Suprapubic skin (tissue), 4 donors: ENCODE measurements at regions not wholly inside any gene's neighbourhood (a gene's known extent, or its start where the extent isn't known, plus 50 kb on each side); places are given as distances from the start of the nearest gene placed in this dataset.

Experiments used
- DNase-seq, 2 donors: peaks; one replicate each; pipeline ENCODE4 v3.0.0-alpha.2; 2019; ENCODE audit warnings: low spot score in 2 of 2
- H3K27ac ChIP-seq: fragments of 200-600 bp; sonication (generic); one replicate; pipeline ENCODE4 v1.5.1; 2019
- H3K27me3 ChIP-seq: fragments of 200-600 bp; sonication (generic); one replicate; pipeline ENCODE4 v1.5.1; 2019
- H3K36me3 ChIP-seq: fragments of 200-600 bp; sonication (generic); one replicate; pipeline ENCODE4 v1.5.1; 2019
- H3K4me1 ChIP-seq: fragments of 200-600 bp; sonication (generic); one replicate; pipeline ENCODE4 v1.5.1; 2019
- H3K4me3 ChIP-seq: fragments of 200-600 bp; sonication (generic); one replicate; pipeline ENCODE4 v1.5.1; 2019; ENCODE audit warnings: mild to moderate bottlenecking
- H3K9me3 ChIP-seq: fragments of 200-600 bp; sonication (generic); one replicate; pipeline ENCODE4 v1.5.1; 2019
- EP300 ChIP-seq: sonication (generic); formaldehyde crosslinking; IDR thresholded peaks from one replicate; pipeline ENCODE4 v1.6.1; 2017; ENCODE audit warnings: antibody characterized with exemption
- POLR2A ChIP-seq, 2 donors: fragments of 450-650 bp; IDR thresholded peaks; one replicate each; pipeline ENCODE4 v1.6.1; 2017; ENCODE audit warnings: antibody characterized with exemption in 2 of 2, mild to moderate bottlenecking in 2 of 2, moderate library complexity in 2 of 2
- POLR2AphosphoS5 ChIP-seq, 3 donors: sonication (generic); formaldehyde crosslinking; IDR thresholded peaks; one replicate each; pipeline ENCODE4 v1.6.1; 2017; ENCODE audit warnings: antibody characterized with exemption in 3 of 3
- WGBS: methylation state at CpG from one replicate; pipeline ENCODE4 v1.1.5; 2018; 5-methylcytosine and 5-hydroxymethylcytosine counted together
- TF ChIP-seq, protein P1 (sequence below), 2 donors: fragments of 200-600 bp in 1 of 2; fragments of 450-650 bp in 1 of 2; sonication (generic) in 1 of 2; IDR thresholded peaks; one replicate each; pipeline ENCODE4 v1.5.1; 2016 to 2019; ENCODE audit warnings: antibody characterized with exemption in 2 of 2, mild to moderate bottlenecking in 1 of 2, moderate library complexity in 1 of 2

DNA sequence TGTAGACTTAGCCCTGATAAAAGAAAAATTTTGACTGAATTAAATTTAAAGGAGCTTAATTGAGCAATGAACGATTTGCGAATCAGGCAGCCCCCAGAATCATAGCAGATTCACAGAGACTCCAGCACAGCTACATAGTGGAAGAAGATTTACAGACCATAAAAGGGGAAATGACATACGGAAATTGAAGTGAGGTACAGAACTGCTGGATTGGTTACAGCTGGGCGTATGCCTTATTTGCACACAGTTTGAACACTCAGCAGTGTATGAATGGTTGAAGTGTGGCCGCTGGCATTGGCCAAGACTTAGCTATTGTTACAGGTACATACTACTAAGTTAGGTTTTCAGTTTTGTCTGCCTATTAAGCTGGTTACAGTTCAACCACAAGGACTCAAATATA is 433.5 kb upstream of the CELF2 start:
- DNase-seq = no peak
- no peak overlapping the region for H3K4me3 ChIP-seq
- no peaks in the 10 kb centered on the region for H3K9me3 ChIP-seq
- H3K27ac ChIP-seq = no peak overlapping the region
- no peaks in the 10 kb centered on the region for H3K36me3 ChIP-seq
- TF ChIP-seq, protein P1, sequence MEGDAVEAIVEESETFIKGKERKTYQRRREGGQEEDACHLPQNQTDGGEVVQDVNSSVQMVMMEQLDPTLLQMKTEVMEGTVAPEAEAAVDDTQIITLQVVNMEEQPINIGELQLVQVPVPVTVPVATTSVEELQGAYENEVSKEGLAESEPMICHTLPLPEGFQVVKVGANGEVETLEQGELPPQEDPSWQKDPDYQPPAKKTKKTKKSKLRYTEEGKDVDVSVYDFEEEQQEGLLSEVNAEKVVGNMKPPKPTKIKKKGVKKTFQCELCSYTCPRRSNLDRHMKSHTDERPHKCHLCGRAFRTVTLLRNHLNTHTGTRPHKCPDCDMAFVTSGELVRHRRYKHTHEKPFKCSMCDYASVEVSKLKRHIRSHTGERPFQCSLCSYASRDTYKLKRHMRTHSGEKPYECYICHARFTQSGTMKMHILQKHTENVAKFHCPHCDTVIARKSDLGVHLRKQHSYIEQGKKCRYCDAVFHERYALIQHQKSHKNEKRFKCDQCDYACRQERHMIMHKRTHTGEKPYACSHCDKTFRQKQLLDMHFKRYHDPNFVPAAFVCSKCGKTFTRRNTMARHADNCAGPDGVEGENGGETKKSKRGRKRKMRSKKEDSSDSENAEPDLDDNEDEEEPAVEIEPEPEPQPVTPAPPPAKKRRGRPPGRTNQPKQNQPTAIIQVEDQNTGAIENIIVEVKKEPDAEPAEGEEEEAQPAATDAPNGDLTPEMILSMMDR (IDR thresholded peaks at IDR 0.05) = no peak
- TF ChIP-seq EP300 = no peak
- no peak for TF ChIP-seq POLR2A (IDR thresholded peaks at IDR 0.05)
- no peak for TF ChIP-seq POLR2AphosphoS5 (IDR thresholded peaks at IDR 0.05)
- no peaks in the 10 kb centered on the region for H3K4me1 ChIP-seq
- no peaks in the 10 kb centered on the region for H3K27me3 ChIP-seq
- WGBS = 72% methylated on average over 5 of the region's 5 CpGs

- WGBS = 86% methylated on average over 5 of the region's 5 CpGs
- no peak overlapping the region for H3K27ac ChIP-seq
Measured at GRCh38 chr10:10587744-10588393, 429.8 kb upstream of the CELF2 start.

GRCh38 chr10:10589540-10590303 is 427.9 kb upstream of the CELF2 start:
- no peak for TF ChIP-seq EP300
- TF ChIP-seq, protein P1 (IDR thresholded peaks at IDR 0.05) = no peak
- TF ChIP-seq POLR2A (IDR thresholded peaks at IDR 0.05) = no peak
- TF ChIP-seq POLR2AphosphoS5 (IDR thresholded peaks at IDR 0.05) = no peak
- Histone ChIP-seq H3K27me3 (no peaks in the 10 kb centered on the region), H3K36me3 (no peaks in the 10 kb centered on the region), H3K4me3 (no peak overlapping the region), H3K27ac (no peak overlapping the region), H3K4me1 (peaks cover 18% of the 10 kb centered on the region), H3K9me3 (no peaks in the 10 kb centered on the region)
- DNase-seq = no peak
- 28% methylated on average over 4 of the region's 4 CpGs for WGBS

More at GRCh38 chr10:10587744-10588393, 429.8 kb upstream of the CELF2 start:
- H3K4me3 ChIP-seq = no peak overlapping the region
- no peaks in the 10 kb centered on the region for H3K9me3 ChIP-seq
- peaks cover 18% of the 10 kb centered on the region for H3K4me1 ChIP-seq
- H3K36me3 ChIP-seq = no peaks in the 10 kb centered on the region
- no peak for DNase-seq
- TF ChIP-seq POLR2A (IDR thresholded peaks at IDR 0.05) = no peak
- TF ChIP-seq, protein P1 (IDR thresholded peaks at IDR 0.05) = no peak
- TF ChIP-seq POLR2AphosphoS5 (IDR thresholded peaks at IDR 0.05) = no peak
- no peak for TF ChIP-seq EP300
- H3K27me3 ChIP-seq = no peaks in the 10 kb centered on the region

DNA sequence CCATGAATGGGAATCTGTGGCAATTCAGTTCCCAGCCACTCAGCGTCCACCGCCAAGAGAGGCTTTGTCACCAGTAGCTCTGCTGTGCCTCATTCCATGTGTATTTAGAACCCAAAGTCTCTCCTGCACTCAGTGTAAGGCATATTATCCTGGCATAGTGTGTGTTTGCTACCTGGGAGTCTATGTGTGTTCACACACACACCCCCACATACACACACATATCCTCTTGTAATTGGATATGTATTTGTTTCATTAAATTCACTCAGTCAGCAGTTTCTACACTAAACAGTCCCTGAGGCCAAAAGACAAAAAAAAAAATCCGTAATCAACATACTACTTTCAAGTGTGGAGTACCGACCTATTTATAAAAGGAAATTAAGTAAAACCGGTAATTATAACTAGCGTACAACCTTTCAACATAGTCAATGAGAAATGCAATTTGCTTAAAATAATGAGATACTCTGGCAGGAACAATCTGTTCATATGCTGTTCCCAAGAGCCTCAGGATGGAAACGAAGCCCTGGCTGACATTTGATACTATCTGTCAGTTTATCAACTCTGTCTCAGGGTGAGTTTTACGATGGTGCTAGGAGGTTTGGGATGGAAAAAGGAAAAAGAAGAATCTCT is 425.8 kb upstream of the CELF2 start:
- H3K36me3 ChIP-seq = no peaks in the 10 kb centered on the region
- WGBS = 42% methylated on average over 8 of the region's 8 CpGs
- no peaks in the 10 kb centered on the region for H3K27me3 ChIP-seq
- H3K4me3 ChIP-seq = no peak overlapping the region
- no peaks in the 10 kb centered on the region for H3K9me3 ChIP-seq
- peaks cover 18% of the 10 kb centered on the region for H3K4me1 ChIP-seq
- H3K27ac ChIP-seq = peak overlapping the region; percentile 63
- TF ChIP-seq, protein P1 (IDR thresholded peaks at IDR 0.05) = no peak
- TF ChIP-seq EP300 = no peak
- no peak for TF ChIP-seq POLR2AphosphoS5 (IDR thresholded peaks at IDR 0.05)
- no peak for TF ChIP-seq POLR2A (IDR thresholded peaks at IDR 0.05)
- no peak for DNase-seq

DNA sequence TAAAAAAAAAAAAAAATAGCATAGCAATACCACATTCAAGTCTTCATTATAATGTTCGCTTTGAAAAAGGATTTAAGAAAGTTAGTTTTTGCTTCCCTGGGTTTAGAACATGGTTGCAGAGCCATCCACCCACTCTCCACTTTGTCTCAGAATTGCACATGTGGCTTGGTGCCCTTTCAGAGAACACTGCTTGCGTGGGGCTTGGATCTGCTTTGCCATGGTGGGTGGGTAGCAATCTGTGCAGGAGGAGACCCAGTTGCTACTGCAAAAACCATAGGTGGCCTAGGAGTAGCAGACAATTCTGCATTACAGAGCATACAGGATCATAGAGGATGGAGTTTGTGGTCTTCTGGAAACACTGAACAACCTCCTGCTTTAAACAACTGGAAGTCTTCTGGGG is 421.4 kb upstream of the CELF2 start:
- no peaks in the 10 kb centered on the region for H3K27me3 ChIP-seq
- 70% methylated on average over 2 of the region's 2 CpGs for WGBS
- H3K36me3 ChIP-seq = no peaks in the 10 kb centered on the region
- TF ChIP-seq POLR2AphosphoS5 (IDR thresholded peaks at IDR 0.05) (no peak), POLR2A (IDR thresholded peaks at IDR 0.05) (no peak), EP300 (no peak)
- TF ChIP-seq, protein P1 (IDR thresholded peaks at IDR 0.05) = no peak
- no peak overlapping the region for H3K4me3 ChIP-seq
- H3K9me3 ChIP-seq = no peaks in the 10 kb centered on the region
- H3K4me1 ChIP-seq = peaks cover 9% of the 10 kb centered on the region
- no peak for DNase-seq
- H3K27ac ChIP-seq = no peak overlapping the region
